HG03175 (cell line): ENCODE measurements at regions not wholly inside any gene's neighbourhood (a gene's known extent, or its start where the extent isn't known, plus 50 kb on each side); places are given as distances from the start of the nearest gene placed in this dataset.
"Not testable (repeated sequence)": the region's sequence is repeated elsewhere in the genome, so short reads cannot be mapped to it uniquely, and the experiment has no call there.

Experiments used
- ATAC-seq: cut with Tn5 transposase; IDR thresholded peaks from one replicate; pipeline ENCODE4 v1.9.1; 2021; ENCODE audit warnings: mild to moderate bottlenecking, moderate library complexity; ENCODE audit not compliant: unreplicated experiment

- not testable (repeated sequence) for ATAC-seq
These were observed 135.2 kb downstream of the FAM72B start for GRCh38 chr1:121048769-121049443.

- ATAC-seq: not testable (repeated sequence)
These were observed 134.0 kb downstream of the FAM72B start for GRCh38 chr1:121050097-121050496.

GRCh38 chr1:121051161-121051790, 132.9 kb downstream of the FAM72B start:
- ATAC-seq: not testable (repeated sequence)

GRCh38 chr1:121052081-121052660, 132.0 kb downstream of the FAM72B start:
- not testable (repeated sequence) for ATAC-seq

GRCh38 chr1:121054928-121055327, 129.2 kb downstream of the FAM72B start:
- not testable (repeated sequence) for ATAC-seq

- ATAC-seq: not testable (repeated sequence)
These were observed 117.2 kb downstream of the FAM72B start for GRCh38 chr1:121066925-121067324.

GRCh38 chr1:121068738-121069499, 115.2 kb downstream of the FAM72B start:
- not testable (repeated sequence) for ATAC-seq

- ATAC-seq: not testable (repeated sequence)
These were observed 110.3 kb downstream of the FAM72B start for GRCh38 chr1:121073852-121074251.

GRCh38 chr1:121075254-121075805, 108.8 kb downstream of the FAM72B start:
- not testable (repeated sequence) for ATAC-seq

GRCh38 chr1:121076674-121077073, 107.5 kb downstream of the FAM72B start:
- not testable (repeated sequence) for ATAC-seq

- not testable (repeated sequence) for ATAC-seq
These were observed 104.5 kb downstream of the FAM72B start for GRCh38 chr1:121079655-121080054.

- ATAC-seq: not testable (repeated sequence)
These were observed 103.8 kb downstream of the FAM72B start for GRCh38 chr1:121080197-121080903.

- ATAC-seq: not testable (repeated sequence)
These were observed 103.3 kb downstream of the FAM72B start for GRCh38 chr1:121080904-121081264.

GRCh38 chr1:121081625-121082199, 102.4 kb downstream of the FAM72B start:
- ATAC-seq: not testable (repeated sequence)

GRCh38 chr1:121082995-121083394, 101.1 kb downstream of the FAM72B start:
- ATAC-seq: not testable (repeated sequence)

GRCh38 chr1:121086249-121086648, 97.9 kb downstream of the FAM72B start:
- not testable (repeated sequence) for ATAC-seq

- ATAC-seq: not testable (repeated sequence)
These were observed 96.9 kb downstream of the FAM72B start for GRCh38 chr1:121087221-121087620.

GRCh38 chr1:121088568-121088967, 95.6 kb downstream of the FAM72B start:
- ATAC-seq: not testable (repeated sequence)

- not testable (repeated sequence) for ATAC-seq
These were observed 91.7 kb downstream of the FAM72B start for GRCh38 chr1:121092329-121092968.
